Cardiac muscle cell (in vitro differentiated cells and primary cell): ENCODE measurements at regions not wholly inside any gene's neighbourhood (a gene's known extent, or its start where the extent isn't known, plus 50 kb on each side); places are given as distances from the start of the nearest gene placed in this dataset.

Source experiments
- DNase-seq, 2 donors: peaks; one replicate each; pipeline versions ENCODE4 v3.0.0 to v3.0.0-alpha.2; 2010 to 2017; ENCODE audit warnings: low read depth in 1 of 2, low spot score in 1 of 2
- H3K27ac ChIP-seq: fragments of 200-600 bp; sonication (generic); 2 replicates; pipeline ENCODE4 v1.5.1; 2016
- H3K27me3 ChIP-seq: fragments of 200-600 bp; sonication (generic); 2 replicates; pipeline ENCODE4 v1.6.0; 2016; ENCODE audit warnings: control low read depth
- H3K36me3 ChIP-seq: fragments of 200-600 bp; sonication (generic); 2 replicates; pipeline ENCODE4 v1.5.1; 2016; ENCODE audit warnings: control low read depth
- H3K4me1 ChIP-seq: fragments of 200-600 bp; sonication (generic); 2 replicates; pipeline ENCODE4 v1.8.1; 2017; ENCODE audit warnings: low read depth, mild to moderate bottlenecking, mixed run types
- H3K4me3 ChIP-seq: fragments of 200-600 bp; sonication (generic); 2 replicates; pipeline ENCODE4 v1.5.1; 2016; ENCODE audit warnings: mild to moderate bottlenecking
- H3K9me3 ChIP-seq: fragments of 200-600 bp; sonication (generic); 2 replicates; pipeline ENCODE4 v1.5.1; 2017; ENCODE audit warnings: low read depth, mild to moderate bottlenecking, control low read depth
- TF ChIP-seq, protein P1 (sequence below): IDR thresholded peaks from 2 replicates; pipeline ENCODE4 v1.5.1; 2012; ENCODE audit warnings: low read depth, mild to moderate bottlenecking, low read length

DNA sequence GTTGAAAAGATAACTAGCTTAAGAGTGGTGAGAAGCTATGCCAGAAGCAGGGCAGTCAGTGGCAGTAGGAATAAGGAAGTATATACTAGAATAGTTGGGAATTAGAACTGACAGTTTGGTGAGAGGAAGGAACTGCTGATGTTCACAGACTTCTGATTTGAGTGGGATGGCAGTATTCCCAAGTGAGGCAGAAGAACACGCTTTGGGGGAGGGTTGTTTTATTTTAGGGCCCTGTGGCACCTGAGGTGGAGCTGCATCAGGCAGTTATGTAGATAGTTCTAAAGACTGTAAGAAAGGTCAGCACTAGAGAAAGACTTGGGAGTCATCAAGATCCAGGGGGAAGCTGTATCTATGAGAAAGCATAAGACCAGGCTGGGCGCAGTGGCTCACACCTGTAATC is 66.3 kb upstream of the TNRC6B start:
- H3K4me3 ChIP-seq = no peak overlapping the region
- H3K4me1 ChIP-seq = peaks cover 3% of the 10 kb centered on the region
- no peaks in the 10 kb centered on the region for H3K9me3 ChIP-seq
- no peaks in the 10 kb centered on the region for H3K36me3 ChIP-seq
- no peaks in the 10 kb centered on the region for H3K27me3 ChIP-seq
- TF ChIP-seq, protein P1, sequence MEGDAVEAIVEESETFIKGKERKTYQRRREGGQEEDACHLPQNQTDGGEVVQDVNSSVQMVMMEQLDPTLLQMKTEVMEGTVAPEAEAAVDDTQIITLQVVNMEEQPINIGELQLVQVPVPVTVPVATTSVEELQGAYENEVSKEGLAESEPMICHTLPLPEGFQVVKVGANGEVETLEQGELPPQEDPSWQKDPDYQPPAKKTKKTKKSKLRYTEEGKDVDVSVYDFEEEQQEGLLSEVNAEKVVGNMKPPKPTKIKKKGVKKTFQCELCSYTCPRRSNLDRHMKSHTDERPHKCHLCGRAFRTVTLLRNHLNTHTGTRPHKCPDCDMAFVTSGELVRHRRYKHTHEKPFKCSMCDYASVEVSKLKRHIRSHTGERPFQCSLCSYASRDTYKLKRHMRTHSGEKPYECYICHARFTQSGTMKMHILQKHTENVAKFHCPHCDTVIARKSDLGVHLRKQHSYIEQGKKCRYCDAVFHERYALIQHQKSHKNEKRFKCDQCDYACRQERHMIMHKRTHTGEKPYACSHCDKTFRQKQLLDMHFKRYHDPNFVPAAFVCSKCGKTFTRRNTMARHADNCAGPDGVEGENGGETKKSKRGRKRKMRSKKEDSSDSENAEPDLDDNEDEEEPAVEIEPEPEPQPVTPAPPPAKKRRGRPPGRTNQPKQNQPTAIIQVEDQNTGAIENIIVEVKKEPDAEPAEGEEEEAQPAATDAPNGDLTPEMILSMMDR = no peak
- no peak for DNase-seq
- H3K27ac ChIP-seq = no peak overlapping the region

DNA sequence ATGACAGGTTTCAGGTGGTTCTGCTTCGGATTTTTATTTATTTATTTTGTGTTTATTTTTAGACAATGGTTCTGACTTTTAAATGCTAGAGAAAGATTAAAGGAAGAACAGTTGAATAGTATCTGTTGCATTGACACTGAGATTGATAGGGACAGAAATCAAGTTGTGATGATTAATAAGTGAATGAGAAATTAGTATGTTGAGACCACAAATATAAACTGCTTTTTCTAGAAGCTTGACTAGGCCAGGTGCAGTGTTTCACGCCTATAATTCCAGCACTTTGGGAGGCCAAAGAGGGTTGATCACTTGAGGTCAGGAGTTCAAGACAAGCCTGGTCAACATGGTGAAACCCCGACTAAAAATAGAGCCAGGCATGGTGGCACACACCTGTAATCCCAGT is 65.1 kb upstream of the TNRC6B start:
- peaks cover 3% of the 10 kb centered on the region for H3K4me1 ChIP-seq
- H3K4me3 ChIP-seq = no peak overlapping the region
- TF ChIP-seq, protein P1 = no peak
- no peaks in the 10 kb centered on the region for H3K36me3 ChIP-seq
- DNase-seq = no peak
- no peaks in the 10 kb centered on the region for H3K9me3 ChIP-seq
- no peak overlapping the region for H3K27ac ChIP-seq
- H3K27me3 ChIP-seq = no peaks in the 10 kb centered on the region

DNA sequence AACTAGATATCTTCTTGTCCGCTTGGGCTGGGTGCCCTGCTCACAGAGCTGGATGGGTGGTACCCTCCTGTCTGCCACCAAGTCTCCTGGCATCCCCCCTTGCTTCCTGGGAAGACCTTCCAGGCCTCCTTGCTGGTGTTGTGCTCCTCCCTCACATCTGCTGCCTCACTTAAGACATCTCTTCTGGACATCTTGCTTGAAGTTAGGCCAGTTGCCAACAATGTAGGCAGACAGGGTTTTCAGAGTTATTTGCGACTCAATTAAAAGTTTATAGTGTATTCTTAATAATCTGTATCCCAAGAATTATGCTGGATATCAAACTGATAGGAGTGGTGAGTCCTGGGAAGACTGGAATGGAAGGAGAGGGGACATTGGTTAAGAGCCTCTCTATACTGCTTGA is 64.0 kb upstream of the TNRC6B start:
- TF ChIP-seq, protein P1 = no peak
- Histone ChIP-seq H3K27me3 (no peaks in the 10 kb centered on the region), H3K9me3 (no peaks in the 10 kb centered on the region), H3K36me3 (no peaks in the 10 kb centered on the region), H3K4me3 (no peak overlapping the region), H3K4me1 (peaks cover 3% of the 10 kb centered on the region), H3K27ac (no peak overlapping the region)
- no peak for DNase-seq

DNA sequence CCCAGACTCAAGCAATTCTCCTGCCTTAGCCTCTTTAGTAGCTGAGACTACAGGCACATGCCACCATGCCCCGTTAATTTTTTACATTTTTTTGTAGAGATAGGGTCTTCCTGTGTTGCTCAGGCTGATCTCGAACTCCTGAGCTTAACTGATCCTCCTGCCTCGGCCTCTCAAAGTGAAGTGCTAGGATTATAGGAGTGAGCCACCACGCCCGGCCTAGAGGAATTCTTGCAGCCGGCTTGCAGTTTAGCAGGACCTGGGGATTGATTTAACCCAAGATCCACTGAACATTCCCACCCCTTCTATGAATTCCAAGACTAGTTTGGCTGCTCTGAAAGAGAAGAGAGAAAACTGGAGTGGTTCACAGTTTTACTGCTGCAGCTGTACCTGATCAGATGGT is 63.3 kb upstream of the TNRC6B start:
- Histone ChIP-seq H3K4me1 (peaks cover 3% of the 10 kb centered on the region), H3K27ac (no peak overlapping the region), H3K27me3 (no peaks in the 10 kb centered on the region), H3K9me3 (no peaks in the 10 kb centered on the region), H3K36me3 (no peaks in the 10 kb centered on the region), H3K4me3 (no peak overlapping the region)
- TF ChIP-seq, protein P1 = no peak
- no peak for DNase-seq

- Histone ChIP-seq H3K36me3 (no peaks in the 10 kb centered on the region), H3K4me3 (no peak overlapping the region), H3K9me3 (no peaks in the 10 kb centered on the region), H3K27ac (no peak overlapping the region), H3K27me3 (no peaks in the 10 kb centered on the region), H3K4me1 (peaks cover 6% of the 10 kb centered on the region)
- no peak for DNase-seq
- TF ChIP-seq, protein P1 = no peak
Observed at GRCh38 chr22:40116496-40117200, 61.1 kb upstream of the TNRC6B start.
